ENCODE measurements at regions not wholly inside any gene's neighbourhood (a gene's known extent, or its start where the extent isn't known, plus 50 kb on each side); places are given as distances from the start of the nearest gene placed in this dataset.

DNA sequence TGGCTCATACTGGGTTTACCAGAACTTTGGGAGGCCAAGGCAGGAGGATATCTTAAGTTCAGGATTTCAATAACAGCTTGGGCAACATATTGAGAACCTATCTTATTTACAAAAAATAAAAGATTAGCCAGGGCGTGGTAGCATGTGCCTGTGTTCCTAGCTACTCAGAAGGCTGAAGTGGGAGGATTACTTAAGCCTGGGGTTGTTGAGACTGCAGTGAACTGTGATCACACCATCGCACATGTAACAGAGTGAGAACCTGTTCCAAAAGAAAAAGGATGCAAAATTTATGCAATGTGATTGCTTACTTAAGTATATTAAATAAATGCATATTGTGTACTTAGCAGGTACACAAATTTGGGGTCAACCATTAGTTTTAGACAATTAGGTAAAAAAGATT is 768.9 kb upstream of the CDH7 start:
- Histone ChIP-seq H3K4me3 (no peak overlapping the region), H3K4me1 (no peaks in the 10 kb centered on the region), H3K27me3 (no peaks in the 10 kb centered on the region), H3K27ac (no peak overlapping the region), H3K9ac (ENCODE audit: low read depth in 2 of 2, low read length in 2 of 2) (no peak overlapping the region), H3K36me3 (no peaks in the 10 kb centered on the region), H3K9me3 (no peaks in the 10 kb centered on the region)
- TF ChIP-seq, protein P1, sequence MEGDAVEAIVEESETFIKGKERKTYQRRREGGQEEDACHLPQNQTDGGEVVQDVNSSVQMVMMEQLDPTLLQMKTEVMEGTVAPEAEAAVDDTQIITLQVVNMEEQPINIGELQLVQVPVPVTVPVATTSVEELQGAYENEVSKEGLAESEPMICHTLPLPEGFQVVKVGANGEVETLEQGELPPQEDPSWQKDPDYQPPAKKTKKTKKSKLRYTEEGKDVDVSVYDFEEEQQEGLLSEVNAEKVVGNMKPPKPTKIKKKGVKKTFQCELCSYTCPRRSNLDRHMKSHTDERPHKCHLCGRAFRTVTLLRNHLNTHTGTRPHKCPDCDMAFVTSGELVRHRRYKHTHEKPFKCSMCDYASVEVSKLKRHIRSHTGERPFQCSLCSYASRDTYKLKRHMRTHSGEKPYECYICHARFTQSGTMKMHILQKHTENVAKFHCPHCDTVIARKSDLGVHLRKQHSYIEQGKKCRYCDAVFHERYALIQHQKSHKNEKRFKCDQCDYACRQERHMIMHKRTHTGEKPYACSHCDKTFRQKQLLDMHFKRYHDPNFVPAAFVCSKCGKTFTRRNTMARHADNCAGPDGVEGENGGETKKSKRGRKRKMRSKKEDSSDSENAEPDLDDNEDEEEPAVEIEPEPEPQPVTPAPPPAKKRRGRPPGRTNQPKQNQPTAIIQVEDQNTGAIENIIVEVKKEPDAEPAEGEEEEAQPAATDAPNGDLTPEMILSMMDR (IDR thresholded peaks at IDR 0.05) = no peak
- intact Hi-C loops (cut with DNase I) = no loop called here
- DNase-seq = no peak

DNA sequence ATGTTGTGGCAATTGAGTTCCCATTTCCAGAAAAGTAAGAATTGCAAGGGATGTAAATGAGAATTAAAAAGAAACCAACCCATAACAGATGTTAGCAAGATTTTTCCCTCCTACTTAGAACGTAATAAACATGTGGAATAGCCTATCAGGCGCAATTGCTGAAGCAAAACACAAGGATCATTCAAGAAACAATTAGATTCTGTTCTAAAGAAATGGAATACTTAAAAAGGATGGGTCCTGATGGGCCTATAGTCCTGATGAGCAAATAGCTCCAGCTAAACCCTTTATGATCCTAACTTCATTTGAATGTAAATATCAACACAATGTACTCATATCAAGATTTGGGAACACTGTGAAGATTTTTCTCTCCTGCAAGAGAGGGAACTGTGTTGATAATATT is 771.0 kb upstream of the CDH7 start:
- intact Hi-C loops (cut with DNase I) = no loop called here
- Histone ChIP-seq H3K4me1 (no peaks in the 10 kb centered on the region), H3K4me3 (no peak overlapping the region), H3K36me3 (no peaks in the 10 kb centered on the region), H3K27ac (no peak overlapping the region), H3K9me3 (no peaks in the 10 kb centered on the region), H3K9ac (ENCODE audit: low read depth in 2 of 2, low read length in 2 of 2) (no peak overlapping the region), H3K27me3 (no peaks in the 10 kb centered on the region)
- no peak for DNase-seq
- TF ChIP-seq, protein P1 (IDR thresholded peaks at IDR 0.05) = no peak

DNA sequence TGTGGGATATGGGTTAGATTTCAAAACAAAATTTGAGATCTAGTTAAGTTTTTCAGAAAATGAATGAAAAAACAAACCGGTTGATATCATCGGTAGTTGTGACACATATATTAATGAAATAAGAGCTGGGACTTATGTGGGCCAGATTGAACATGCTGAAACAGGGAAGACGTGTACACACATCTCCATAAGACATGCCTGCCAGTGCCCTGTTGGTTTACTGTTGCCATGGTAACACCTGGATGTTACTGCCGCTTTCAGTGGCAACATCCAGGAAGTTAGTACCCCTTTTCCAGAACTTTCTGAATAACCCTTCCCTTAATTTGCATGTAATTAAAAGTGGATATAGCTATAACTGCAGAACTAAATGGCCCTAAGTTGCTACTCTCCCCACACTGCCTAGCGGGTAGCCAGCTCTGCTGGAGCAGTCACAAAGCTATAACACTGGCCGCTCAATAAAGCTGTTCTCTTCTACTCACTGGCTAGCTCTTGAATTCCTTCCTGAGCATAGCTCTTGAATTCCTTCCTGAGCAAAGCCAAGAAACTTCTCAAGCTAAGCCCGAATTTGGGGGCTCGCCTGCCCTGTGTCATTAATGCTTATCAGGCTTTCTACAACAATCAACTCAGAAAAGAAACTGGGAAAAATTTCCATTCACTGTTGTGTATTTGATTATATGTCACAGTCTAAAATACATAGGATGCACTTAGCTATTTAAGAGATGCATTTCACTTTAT is 776.3 kb upstream of the CDH7 start:
- H3K4me3 ChIP-seq = no peak overlapping the region
- H3K4me1 ChIP-seq = no peaks in the 10 kb centered on the region
- TF ChIP-seq, protein P1 (IDR thresholded peaks at IDR 0.05) = no peak
- H3K27me3 ChIP-seq = no peaks in the 10 kb centered on the region
- intact Hi-C loops (cut with DNase I) = no loop called here
- no peaks in the 10 kb centered on the region for H3K36me3 ChIP-seq
- no peak for DNase-seq
- no peak overlapping the region for H3K9ac ChIP-seq (ENCODE audit: low read depth in 2 of 2, low read length in 2 of 2)
- no peak overlapping the region for H3K27ac ChIP-seq
- H3K9me3 ChIP-seq = no peaks in the 10 kb centered on the region

DNA sequence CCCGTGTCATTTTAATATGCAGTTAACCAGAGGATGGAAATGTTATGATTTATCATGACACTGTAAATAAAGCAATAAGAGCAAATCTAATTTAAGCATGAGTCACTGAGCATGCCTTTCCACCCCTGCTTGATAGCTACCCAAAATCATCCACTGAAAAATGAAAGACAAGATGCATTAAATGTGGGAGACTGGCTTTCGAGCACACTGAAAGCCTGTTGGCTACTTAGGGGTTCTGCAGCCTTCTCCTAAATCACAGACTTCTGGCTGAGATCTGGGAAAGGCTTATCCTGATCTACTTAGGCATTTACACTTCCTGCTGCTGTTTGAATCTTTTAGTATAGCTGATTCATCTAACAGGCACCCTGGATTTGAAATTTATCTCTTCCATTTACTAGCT is 778.3 kb upstream of the CDH7 start:
- H3K36me3 ChIP-seq = no peaks in the 10 kb centered on the region
- no peak overlapping the region for H3K9ac ChIP-seq (ENCODE audit: low read depth in 2 of 2, low read length in 2 of 2)
- H3K27me3 ChIP-seq = no peaks in the 10 kb centered on the region

DNA sequence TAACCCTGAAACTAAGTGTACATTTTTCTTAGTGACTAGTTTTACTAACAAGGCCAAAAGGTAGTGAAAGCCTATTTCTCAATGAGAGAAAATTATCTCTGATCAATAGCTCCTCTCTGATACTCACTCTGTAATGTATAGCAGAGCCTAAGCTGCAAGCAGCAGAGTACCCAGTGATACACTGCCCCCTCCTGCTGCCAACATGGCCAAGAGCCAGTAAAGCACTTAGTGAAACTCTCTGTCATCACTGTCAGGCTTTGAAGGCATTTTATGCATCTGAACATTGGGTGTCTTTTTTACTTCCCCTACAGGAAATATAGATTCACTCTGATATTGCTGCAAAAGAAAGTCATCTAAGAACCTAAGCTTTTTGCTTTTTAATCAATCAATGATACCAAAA is 784.1 kb upstream of the CDH7 start:
- intact Hi-C loops (cut with DNase I) = no loop called here
- no peak for DNase-seq
- Histone ChIP-seq H3K27ac (no peak overlapping the region), H3K9ac (ENCODE audit: low read depth in 2 of 2, low read length in 2 of 2) (no peak overlapping the region), H3K27me3 (no peaks in the 10 kb centered on the region), H3K4me1 (no peaks in the 10 kb centered on the region), H3K36me3 (no peaks in the 10 kb centered on the region), H3K4me3 (no peak overlapping the region), H3K9me3 (no peaks in the 10 kb centered on the region)
- TF ChIP-seq, protein P1 (IDR thresholded peaks at IDR 0.05) = no peak

More for the DNA sequence above, 778.3 kb upstream of the CDH7 start:
- Histone ChIP-seq H3K4me3 (no peak overlapping the region), H3K27ac (no peak overlapping the region), H3K9me3 (no peaks in the 10 kb centered on the region), H3K4me1 (no peaks in the 10 kb centered on the region)
- DNase-seq = no peak
- TF ChIP-seq, protein P1 (IDR thresholded peaks at IDR 0.05) = no peak
- intact Hi-C loops (cut with DNase I) = no loop called here

Data from colonic mucosa (tissue), 4 donors.